ENCODE measurements at regions not wholly inside any gene's neighbourhood (a gene's known extent, or its start where the extent isn't known, plus 50 kb on each side); places are given as distances from the start of the nearest gene placed in this dataset.
A peak's percentile ranks its signal among the peaks of the same experiment; 100 is the strongest.

DNA sequence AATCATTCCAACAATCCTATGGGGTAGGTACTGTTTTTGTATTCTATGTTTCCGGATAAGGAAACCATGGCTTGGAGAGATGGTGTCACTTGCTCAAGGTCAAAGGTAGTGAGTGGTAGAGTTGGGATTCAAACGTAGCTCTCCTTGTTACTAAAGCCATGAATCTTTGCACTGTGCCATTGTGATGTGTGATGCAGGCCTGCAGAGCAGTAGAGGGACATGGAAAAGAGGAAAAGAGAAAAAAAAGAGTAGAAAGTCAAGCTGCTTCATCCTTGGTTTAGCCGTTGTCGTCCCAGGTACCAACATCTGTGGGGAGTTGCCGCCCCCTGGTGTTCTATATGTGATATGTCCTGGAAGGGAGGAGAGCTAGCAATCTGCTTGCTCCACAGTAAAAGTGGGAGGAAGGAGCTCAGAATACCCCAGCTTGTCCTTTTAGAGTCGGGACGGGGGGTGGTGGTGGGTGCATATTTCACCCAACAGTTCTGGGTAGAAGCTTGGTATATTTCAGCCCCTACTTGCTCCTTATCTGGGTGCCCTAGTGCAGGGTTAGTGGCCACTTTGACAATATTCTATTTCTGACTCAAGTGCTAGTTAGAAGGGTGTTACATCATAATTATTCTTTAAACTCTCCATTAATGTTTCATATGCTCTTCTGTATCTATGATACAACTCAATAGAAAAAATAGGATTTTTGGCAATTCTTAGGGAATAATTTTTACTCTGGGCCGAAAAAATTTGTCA lies 98.4 kb downstream of the EBNA1BP2 start:
- Histone ChIP-seq H3K4me3 (ENCODE audit: insufficient read depth, low read depth, low read length) (no peak overlapping the region), H4K8ac (ENCODE audit: low read depth in 2 of 2, low read length in 2 of 2) (peak overlapping the region in 1 of 2 experiments; percentile 43; a peak in 1 of 4 replicates), H4K5ac (ENCODE audit: low read depth, low read length) (no peak overlapping the region), H4K91ac (ENCODE audit: insufficient read depth, low read depth, low read length) (no peak overlapping the region), H2AFZ (replicated peaks; ENCODE audit: low read length, poor library complexity) (peak overlapping the region; percentile 89), H3K36me3 (ENCODE audit: control insufficient read depth, insufficient read depth, low read length) (no peaks in the 10 kb centered on the region), H4K20me1 (ENCODE audit: insufficient read depth, low read length) (no peaks in the 10 kb centered on the region), H3K27me3 (ENCODE audit: control insufficient read depth, insufficient read depth, low read length) (peaks cover 4% of the 10 kb centered on the region), H3K14ac (replicated peaks; ENCODE audit: low read depth, low read length) (no peak overlapping the region), H3K79me1 (ENCODE audit: low read depth in 1 of 2, low read length in 2 of 2) (peaks cover 0 to 3% of the 10 kb centered on the region in 2 experiments; a peak in 1 of 4 replicates), H3K9me3 (ENCODE audit: control insufficient read depth, insufficient read depth, low read length) (no peaks in the 10 kb centered on the region), H2BK15ac (ENCODE audit: low read depth, low read length) (peak overlapping the region; percentile 11; the same call in 1 of the 3 replicates), H3K23ac (ENCODE audit: low read depth, low read length) (no peak overlapping the region), H3K4me2 (ENCODE audit: low read depth, low read length) (no peak overlapping the region), H2BK120ac (ENCODE audit: low read depth, low read length) (peak overlapping the region; percentile 64), H3K4me1 (ENCODE audit: control insufficient read depth, insufficient read depth, low read length) (peaks cover 9% of the 10 kb centered on the region), H3K9ac (ENCODE audit: low read depth, low read length) (no peak overlapping the region), H2BK5ac (ENCODE audit: low read depth, low read length, poor library complexity, severe bottlenecking) (no peak overlapping the region), H2AK9ac (replicated peaks; ENCODE audit: low read depth, low read length, poor library complexity) (peak overlapping the region; percentile 31), H3K9me1 (ENCODE audit: insufficient read depth, low read length) (0 out of 2 replicates have a peak, but pooled peaks cover 3% of the 10 kb centered on the region), H3K18ac (ENCODE audit: low read depth, low read length) (no peak overlapping the region), H3K4ac (ENCODE audit: low read depth, low read length) (peak overlapping the region; percentile 47; the same call in 1 of the 2 replicates), H3K56ac (ENCODE audit: extremely low read depth, insufficient read depth, low read length) (no peak overlapping the region), H3K27ac (ENCODE audit: insufficient read depth, low read length) (no peak overlapping the region), H2AK5ac (ENCODE audit: low read depth, low read length) (no peak overlapping the region), H2BK20ac (ENCODE audit: low read depth, low read length) (peak overlapping the region; percentile 75)
- ChIA-PET CTCF (interaction anchor here (0.6 to 4.2 kb wide), 25 partner anchors 9 to 1547 kb away, joined by 3 to 132 read pairs (median 4); partner anchors contain the start of gene ZNF691), POLR2A (ENCODE audit: unreplicated experiment) (interaction anchor here (0.7 to 1.3 kb wide), 3 partner anchors 112 to 161 kb away, joined by 4 to 5 read pairs (median 4); no protein-coding TSS in a partner anchor)
- peak; percentile 71 for DNase-seq
- 22% methylated on average over 1 of the region's 8 CpGs; no CpG with 5 or more reads in 1 of the 2 experiments for WGBS, 2 experiments (ENCODE audit: extremely low coverage in 2 of 2, insufficient read length in 1 of 2)
- ATAC-seq (ENCODE audit: low read depth): peak; percentile 84
- TF ChIP-seq MAZ (IDR thresholded peaks at IDR 0.05; ENCODE audit: borderline replicate concordance, low read depth, low read length) (no peak), POLR2A (IDR thresholded peaks at IDR 0.05; ENCODE audit: low read depth, low read length) (peak; percentile 54; the same call in 1 of the 2 replicates), RCOR1 (IDR thresholded peaks at IDR 0.05; ENCODE audit: insufficient replicate concordance, low read length) (no peak), MXI1 (IDR thresholded peaks at IDR 0.05; ENCODE audit: borderline replicate concordance, low read depth, low read length) (no peak), CHD1 (IDR thresholded peaks at IDR 0.05; ENCODE audit: low read depth, low read length) (peak; percentile 72; the same call in 1 of the 2 replicates), NFE2L2 (IDR thresholded peaks at IDR 0.05; ENCODE audit: low read depth, low read length) (no peak), RFX5 (IDR thresholded peaks at IDR 0.05; ENCODE audit: low read depth, low read length) (no peak), RAD21 (IDR thresholded peaks at IDR 0.05; ENCODE audit: low read length) (peak; percentile 98), SMC3 (IDR thresholded peaks at IDR 0.05; ENCODE audit: low read depth, low read length) (peak; percentile 100), CEBPB (IDR thresholded peaks at IDR 0.05; ENCODE audit: low read depth, low read length) (no peak)
- TF ChIP-seq, protein P1, sequence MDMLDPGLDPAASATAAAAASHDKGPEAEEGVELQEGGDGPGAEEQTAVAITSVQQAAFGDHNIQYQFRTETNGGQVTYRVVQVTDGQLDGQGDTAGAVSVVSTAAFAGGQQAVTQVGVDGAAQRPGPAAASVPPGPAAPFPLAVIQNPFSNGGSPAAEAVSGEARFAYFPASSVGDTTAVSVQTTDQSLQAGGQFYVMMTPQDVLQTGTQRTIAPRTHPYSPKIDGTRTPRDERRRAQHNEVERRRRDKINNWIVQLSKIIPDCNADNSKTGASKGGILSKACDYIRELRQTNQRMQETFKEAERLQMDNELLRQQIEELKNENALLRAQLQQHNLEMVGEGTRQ (IDR thresholded peaks at IDR 0.05; ENCODE audit: low read depth, low read length): no peak
- TF ChIP-seq, protein P2, sequence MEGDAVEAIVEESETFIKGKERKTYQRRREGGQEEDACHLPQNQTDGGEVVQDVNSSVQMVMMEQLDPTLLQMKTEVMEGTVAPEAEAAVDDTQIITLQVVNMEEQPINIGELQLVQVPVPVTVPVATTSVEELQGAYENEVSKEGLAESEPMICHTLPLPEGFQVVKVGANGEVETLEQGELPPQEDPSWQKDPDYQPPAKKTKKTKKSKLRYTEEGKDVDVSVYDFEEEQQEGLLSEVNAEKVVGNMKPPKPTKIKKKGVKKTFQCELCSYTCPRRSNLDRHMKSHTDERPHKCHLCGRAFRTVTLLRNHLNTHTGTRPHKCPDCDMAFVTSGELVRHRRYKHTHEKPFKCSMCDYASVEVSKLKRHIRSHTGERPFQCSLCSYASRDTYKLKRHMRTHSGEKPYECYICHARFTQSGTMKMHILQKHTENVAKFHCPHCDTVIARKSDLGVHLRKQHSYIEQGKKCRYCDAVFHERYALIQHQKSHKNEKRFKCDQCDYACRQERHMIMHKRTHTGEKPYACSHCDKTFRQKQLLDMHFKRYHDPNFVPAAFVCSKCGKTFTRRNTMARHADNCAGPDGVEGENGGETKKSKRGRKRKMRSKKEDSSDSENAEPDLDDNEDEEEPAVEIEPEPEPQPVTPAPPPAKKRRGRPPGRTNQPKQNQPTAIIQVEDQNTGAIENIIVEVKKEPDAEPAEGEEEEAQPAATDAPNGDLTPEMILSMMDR (conservative IDR thresholded peaks at IDR 0.05; ENCODE audit: low read depth, low read length): peak; percentile 94
- intact Hi-C loops (cut with micrococcal nuclease) (loop anchor here (1.0 to 2.0 kb wide), 5 partner anchors 114 to 295 kb away; no protein-coding TSS in a partner anchor), dilution Hi-C loops (cut with HindIII; ENCODE audit: low sequenced_read_pairs, unreplicated experiment) (no loop called here), in situ Hi-C loops (cut with MboI; ENCODE audit: low sequenced_read_pairs) (loop anchor here (5.0 kb wide), 1 partner anchor 296 kb away; no protein-coding TSS in a partner anchor)
- no TSS peak for BruUV-seq (replicated peaks)
